ENCODE measurements at regions not wholly inside any gene's neighbourhood (a gene's known extent, or its start where the extent isn't known, plus 50 kb on each side); places are given as distances from the start of the nearest gene placed in this dataset.

- no peak overlapping the region for H3K9ac ChIP-seq (replicated peaks; ENCODE audit: extremely low read depth, insufficient read depth, low read length)
- H3K4me3 ChIP-seq (replicated peaks in 1 of 3; ENCODE audit: insufficient read depth in 1 of 3, low read depth in 1 of 3, low read length in 3 of 3), result no peak overlapping the region
- intact Hi-C loops (cut with micrococcal nuclease) (no loop called here), dilution Hi-C loops (cut with MboI; ENCODE audit: extremely low pct_ligation_motif_present, low sequenced_read_pairs) (loop anchor here (10.0 kb wide), 1 partner anchor 331 kb away; no protein-coding TSS in a partner anchor)
- H3K9me1 ChIP-seq (replicated peaks; ENCODE audit: control insufficient read depth, extremely low read depth, insufficient read depth, low read length), result no peaks in the 10 kb centered on the region
- DNase-seq (ENCODE audit: low read depth, low spot score) (no peak), FAIRE-seq (no peak)
- H2AFZ ChIP-seq (ENCODE audit: low read depth, low read length), result no peak overlapping the region
- no peaks in the 10 kb centered on the region for H3K79me2 ChIP-seq (ENCODE audit: control insufficient read depth, insufficient read depth, low read length)
- no peaks in the 10 kb centered on the region for H3K36me3 ChIP-seq (ENCODE audit: control insufficient read depth in 2 of 2, extremely low read depth in 1 of 2, insufficient read depth in 2 of 2, low read length in 2 of 2)
- H3K4me2 ChIP-seq (ENCODE audit: insufficient read depth, low read length), result no peak overlapping the region
- no peak overlapping the region for H3K27ac ChIP-seq (ENCODE audit: insufficient read depth, low read depth, low read length)
- H3K4me1 ChIP-seq (ENCODE audit: control insufficient read depth, extremely low read depth, insufficient read depth, low read length), result peaks cover 6% of the 10 kb centered on the region
- BruUV-seq (replicated peaks), result no TSS peak
- CTCF ChIA-PET, result no interaction called here
- peaks cover 11 to 14% of the 10 kb centered on the region in 2 experiments for H3K27me3 ChIP-seq (ENCODE audit: control insufficient read depth in 2 of 2, insufficient read depth in 2 of 2, low read length in 2 of 2)
- no peaks in the 10 kb centered on the region for H4K20me1 ChIP-seq (replicated peaks; ENCODE audit: control insufficient read depth, extremely low read depth, insufficient read depth, low read length)
- TF ChIP-seq POLR2A (IDR thresholded peaks at IDR 0.05; ENCODE audit: low read depth, low read length), result no peak
- no peak for TF ChIP-seq JUN (IDR thresholded peaks at IDR 0.05; ENCODE audit: borderline replicate concordance, insufficient read depth, insufficient read length, low read depth)
- no peak for TF ChIP-seq MAX (IDR thresholded peaks at IDR 0.05; ENCODE audit: insufficient read depth, insufficient read length)
- TF ChIP-seq POLR2AphosphoS5 (IDR thresholded peaks at IDR 0.05; ENCODE audit: insufficient read depth, low read depth, low read length), result no peak
- TF ChIP-seq GATA2 (IDR thresholded peaks at IDR 0.05; ENCODE audit: insufficient read depth, insufficient read length, low read depth, low read length), result no peak
- TF ChIP-seq EZH2 (IDR thresholded peaks at IDR 0.05; ENCODE audit: borderline replicate concordance, low read depth, low read length, severe bottlenecking), result no peak
- TF ChIP-seq FOS (IDR thresholded peaks at IDR 0.05; ENCODE audit: borderline replicate concordance, insufficient read depth, low read length), result no peak
- no peak for TF ChIP-seq MYC (IDR thresholded peaks at IDR 0.05; ENCODE audit: low read depth, low read length)
- TF ChIP-seq CTCF (IDR thresholded peaks at IDR 0.05; ENCODE audit: extremely low read depth in 1 of 2, insufficient read depth in 1 of 2, low read depth in 1 of 2, low read length in 2 of 2), result no peak
- no peaks in the 10 kb centered on the region for H3K9me3 ChIP-seq (replicated peaks; ENCODE audit: control insufficient read depth, insufficient read depth, low read length)
- POLR2A ChIA-PET, result no interaction called here
Measured at GRCh38 chr9:87333802-87334201, 163.9 kb upstream of the DAPK1 start.

Measured in endothelial cell of umbilical vein (primary cell).